Testis (tissue), 2 donors: ENCODE measurements at regions not wholly inside any gene's neighbourhood (a gene's known extent, or its start where the extent isn't known, plus 50 kb on each side); places are given as distances from the start of the nearest gene placed in this dataset.

Experiments
- POLR2A ChIP-seq: fragments of 450-650 bp; IDR thresholded peaks from one replicate; pipeline ENCODE4 v1.6.1; 2017; ENCODE audit warnings: antibody characterized with exemption, mild to moderate bottlenecking, moderate library complexity
- TF ChIP-seq, protein P1 (sequence below), 3 experiments: fragments of 450-650 bp in 2 of 3; fragments of 200-600 bp in 1 of 3; sonication (generic) in 1 of 3; IDR thresholded peaks; one replicate each; pipeline ENCODE4 v1.5.1; 2016 to 2019; ENCODE audit warnings: antibody characterized with exemption in 3 of 3, mild to moderate bottlenecking in 2 of 3, moderate library complexity in 1 of 3

- TF ChIP-seq, protein P1, sequence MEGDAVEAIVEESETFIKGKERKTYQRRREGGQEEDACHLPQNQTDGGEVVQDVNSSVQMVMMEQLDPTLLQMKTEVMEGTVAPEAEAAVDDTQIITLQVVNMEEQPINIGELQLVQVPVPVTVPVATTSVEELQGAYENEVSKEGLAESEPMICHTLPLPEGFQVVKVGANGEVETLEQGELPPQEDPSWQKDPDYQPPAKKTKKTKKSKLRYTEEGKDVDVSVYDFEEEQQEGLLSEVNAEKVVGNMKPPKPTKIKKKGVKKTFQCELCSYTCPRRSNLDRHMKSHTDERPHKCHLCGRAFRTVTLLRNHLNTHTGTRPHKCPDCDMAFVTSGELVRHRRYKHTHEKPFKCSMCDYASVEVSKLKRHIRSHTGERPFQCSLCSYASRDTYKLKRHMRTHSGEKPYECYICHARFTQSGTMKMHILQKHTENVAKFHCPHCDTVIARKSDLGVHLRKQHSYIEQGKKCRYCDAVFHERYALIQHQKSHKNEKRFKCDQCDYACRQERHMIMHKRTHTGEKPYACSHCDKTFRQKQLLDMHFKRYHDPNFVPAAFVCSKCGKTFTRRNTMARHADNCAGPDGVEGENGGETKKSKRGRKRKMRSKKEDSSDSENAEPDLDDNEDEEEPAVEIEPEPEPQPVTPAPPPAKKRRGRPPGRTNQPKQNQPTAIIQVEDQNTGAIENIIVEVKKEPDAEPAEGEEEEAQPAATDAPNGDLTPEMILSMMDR (IDR thresholded peaks at IDR 0.05) = no peak
- TF ChIP-seq POLR2A = no peak
Measured at GRCh38 chr13:72562686-72563085, 164.7 kb downstream of the MZT1 start.
